C1 segment of cervical spinal cord (tissue), 14 donors: ENCODE measurements at regions not wholly inside any gene's neighbourhood (a gene's known extent, or its start where the extent isn't known, plus 50 kb on each side); places are given as distances from the start of the nearest gene placed in this dataset.
A peak's percentile ranks its signal among the peaks of the same experiment; 100 is the strongest.
"Not testable (repeated sequence)": the region's sequence is repeated elsewhere in the genome, so short reads cannot be mapped to it uniquely, and the experiment has no call there.

Experiments used
- DNase-seq, 14 donors: peaks; one replicate each; lab custom pipeline; 2025; lab: John Stamatoyannopoulos, UW

GRCh38 chr4:128758314-128758922 lies 51.1 kb upstream of the JADE1 start:
- no peak for DNase-seq

GRCh38 chr4:128757712-128758111 lies 51.8 kb upstream of the JADE1 start:
- DNase-seq = peak in 5 of 14 donors; percentile 1 to 22 (median 7)

- no peak for DNase-seq
Measured at GRCh38 chr4:128751354-128751753, 58.1 kb upstream of the JADE1 start.

GRCh38 chr4:128741748-128742147 lies 67.8 kb upstream of the JADE1 start:
- not testable (repeated sequence) for DNase-seq

GRCh38 chr4:128737098-128737513 lies 72.4 kb upstream of the JADE1 start:
- no peak for DNase-seq

- DNase-seq = no peak
Measured at GRCh38 chr4:128735714-128736113, 73.8 kb upstream of the JADE1 start.

GRCh38 chr4:128728190-128728589 lies 81.3 kb upstream of the JADE1 start:
- DNase-seq = no peak

GRCh38 chr4:128727658-128728057 lies 81.8 kb upstream of the JADE1 start:
- no peak for DNase-seq

GRCh38 chr4:128725405-128726055 lies 84.0 kb upstream of the JADE1 start:
- DNase-seq = no peak

- no peak for DNase-seq
Measured at GRCh38 chr4:128722911-128723310, 86.6 kb upstream of the JADE1 start.

- no peak for DNase-seq
Measured at GRCh38 chr4:128721896-128722295, 87.6 kb upstream of the JADE1 start.

- DNase-seq = no peak
Measured at GRCh38 chr4:128720270-128720669, 89.2 kb upstream of the JADE1 start.

- no peak for DNase-seq
Measured at GRCh38 chr4:128718768-128719167, 90.7 kb upstream of the JADE1 start.

- DNase-seq = no peak
Measured at GRCh38 chr4:128716338-128716737, 93.2 kb upstream of the JADE1 start.

- DNase-seq = no peak
Measured at GRCh38 chr4:128715616-128716015, 93.9 kb upstream of the JADE1 start.

GRCh38 chr4:128711361-128711760 lies 98.1 kb upstream of the JADE1 start:
- DNase-seq = no peak

GRCh38 chr4:128709268-128709667 lies 100.2 kb upstream of the JADE1 start:
- no peak for DNase-seq

- DNase-seq = no peak
Measured at GRCh38 chr4:128707864-128708263, 101.6 kb upstream of the JADE1 start.

GRCh38 chr4:128703948-128704347 lies 105.6 kb upstream of the JADE1 start:
- DNase-seq = no peak

- no peak for DNase-seq
Measured at GRCh38 chr4:128700659-128701350, 108.7 kb upstream of the JADE1 start.

GRCh38 chr4:128698386-128698785 lies 111.1 kb upstream of the JADE1 start:
- DNase-seq = no peak

GRCh38 chr4:128697323-128697722 lies 112.2 kb upstream of the JADE1 start:
- DNase-seq = no peak

GRCh38 chr4:128690011-128690410 lies 119.5 kb upstream of the JADE1 start:
- DNase-seq = no peak
